Esophagus squamous epithelium (tissue), 4 donors: ENCODE measurements at regions not wholly inside any gene's neighbourhood (a gene's known extent, or its start where the extent isn't known, plus 50 kb on each side); places are given as distances from the start of the nearest gene placed in this dataset.

Experiments used
- POLR2A ChIP-seq, 4 donors: fragments of 450-650 bp; IDR thresholded peaks; one replicate each; pipeline ENCODE4 v1.6.1; 2017; ENCODE audit warnings: antibody characterized with exemption in 4 of 4, mild to moderate bottlenecking in 4 of 4, moderate library complexity in 3 of 4
- TF ChIP-seq, protein P1 (sequence below), 6 experiments: fragments of 450-650 bp in 4 of 6; fragments of 200-600 bp in 2 of 6; sonication (generic) in 2 of 6; IDR thresholded peaks; one replicate each; pipeline ENCODE4 v1.5.1; 2016 to 2019; ENCODE audit warnings: antibody characterized with exemption in 6 of 6, mild to moderate bottlenecking in 4 of 6, moderate library complexity in 4 of 6

DNA sequence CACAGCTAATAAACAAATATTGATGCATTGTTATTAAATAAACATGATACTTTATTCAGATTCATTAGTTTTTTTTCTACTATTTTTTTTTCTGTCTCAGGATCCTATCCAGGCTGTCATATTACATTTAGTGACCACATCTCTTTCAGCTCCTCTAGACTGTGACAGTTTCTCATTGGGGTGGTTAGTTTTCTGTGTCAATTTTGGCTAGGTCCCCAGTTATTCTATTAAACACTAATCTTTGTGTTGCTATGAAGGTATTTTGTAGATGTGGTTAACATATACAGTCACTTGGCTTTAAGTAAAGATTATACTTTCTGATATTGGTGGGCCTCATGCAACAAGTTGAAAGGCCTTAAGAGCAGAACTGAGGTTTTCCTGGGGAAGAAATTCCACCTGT lies 563.0 kb downstream of the LRRC70 start:
- TF ChIP-seq, protein P1, sequence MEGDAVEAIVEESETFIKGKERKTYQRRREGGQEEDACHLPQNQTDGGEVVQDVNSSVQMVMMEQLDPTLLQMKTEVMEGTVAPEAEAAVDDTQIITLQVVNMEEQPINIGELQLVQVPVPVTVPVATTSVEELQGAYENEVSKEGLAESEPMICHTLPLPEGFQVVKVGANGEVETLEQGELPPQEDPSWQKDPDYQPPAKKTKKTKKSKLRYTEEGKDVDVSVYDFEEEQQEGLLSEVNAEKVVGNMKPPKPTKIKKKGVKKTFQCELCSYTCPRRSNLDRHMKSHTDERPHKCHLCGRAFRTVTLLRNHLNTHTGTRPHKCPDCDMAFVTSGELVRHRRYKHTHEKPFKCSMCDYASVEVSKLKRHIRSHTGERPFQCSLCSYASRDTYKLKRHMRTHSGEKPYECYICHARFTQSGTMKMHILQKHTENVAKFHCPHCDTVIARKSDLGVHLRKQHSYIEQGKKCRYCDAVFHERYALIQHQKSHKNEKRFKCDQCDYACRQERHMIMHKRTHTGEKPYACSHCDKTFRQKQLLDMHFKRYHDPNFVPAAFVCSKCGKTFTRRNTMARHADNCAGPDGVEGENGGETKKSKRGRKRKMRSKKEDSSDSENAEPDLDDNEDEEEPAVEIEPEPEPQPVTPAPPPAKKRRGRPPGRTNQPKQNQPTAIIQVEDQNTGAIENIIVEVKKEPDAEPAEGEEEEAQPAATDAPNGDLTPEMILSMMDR (IDR thresholded peaks at IDR 0.05) = no peak
- TF ChIP-seq POLR2A (IDR thresholded peaks at IDR 0.05) = no peak
